ENCODE measurements at regions not wholly inside any gene's neighbourhood (a gene's known extent, or its start where the extent isn't known, plus 50 kb on each side); places are given as distances from the start of the nearest gene placed in this dataset.

DNA sequence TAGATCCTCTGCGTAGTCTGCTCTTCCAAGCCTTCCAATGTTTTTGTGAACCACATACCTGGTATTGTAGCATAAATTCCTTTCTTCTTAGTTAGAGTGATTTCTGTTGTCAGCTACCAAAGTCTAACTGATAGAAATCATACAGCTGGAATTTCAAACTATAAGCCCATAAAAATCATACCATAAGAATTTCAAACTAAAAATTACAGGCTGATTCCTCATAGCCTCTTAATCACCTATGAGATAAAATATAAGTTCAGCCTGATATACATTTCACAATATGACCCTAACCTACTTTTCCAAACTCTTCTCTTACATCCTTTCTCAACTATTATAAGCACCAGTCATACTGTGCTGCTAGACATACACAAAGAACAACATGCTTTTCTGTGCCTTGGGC lies 64.8 kb downstream of the PTHLH start:
- DNase-seq (ENCODE audit: low read depth in 2 of 2): peak; percentile 20 to 23

DNA sequence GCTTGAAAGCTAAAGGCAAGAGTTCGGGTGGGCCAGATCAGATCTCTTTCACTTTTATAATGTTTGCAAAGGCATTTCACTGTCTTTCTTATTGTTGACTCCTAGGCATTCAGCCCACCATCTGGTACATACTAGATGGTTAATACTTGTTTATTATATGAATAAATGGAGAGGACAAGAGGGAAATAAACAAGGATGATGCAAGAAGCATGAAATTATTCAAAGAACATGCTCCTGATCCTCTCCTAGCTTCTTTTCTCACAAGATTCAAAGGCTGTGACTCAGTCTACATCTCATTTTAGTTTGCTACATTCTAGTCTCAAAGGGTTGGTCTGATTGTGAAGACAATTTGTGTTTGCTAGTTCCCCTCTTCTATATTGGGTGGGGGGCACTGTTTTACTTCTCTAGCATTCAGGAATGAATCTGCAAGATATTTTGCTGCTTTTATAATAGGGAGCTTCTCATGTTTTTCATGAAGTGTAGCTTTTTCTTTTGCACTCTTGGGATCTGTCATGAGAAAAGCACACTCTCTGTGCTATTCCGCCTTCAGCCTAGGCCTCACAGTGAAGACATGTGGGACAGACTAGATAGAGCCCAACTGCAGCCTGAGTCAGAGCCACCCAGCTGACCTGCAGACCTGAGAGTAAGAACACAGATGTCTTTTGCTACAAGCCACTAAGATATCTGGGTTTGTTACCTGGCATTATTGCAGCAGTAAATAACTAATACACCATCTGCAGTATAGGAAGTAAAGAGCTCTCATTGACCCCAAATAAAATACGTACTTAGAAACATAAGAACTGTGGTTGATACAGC lies 65.7 kb downstream of the PTHLH start:
- DNase-seq (ENCODE audit: low read depth in 2 of 2): no peak

GRCh38 chr12:27906127-27906500 lies 66.4 kb downstream of the PTHLH start:
- no peak for DNase-seq (ENCODE audit: low read depth in 2 of 2)

GRCh38 chr12:27905285-27906126 lies 67.0 kb downstream of the PTHLH start:
- no peak for DNase-seq (ENCODE audit: low read depth in 2 of 2)

DNA sequence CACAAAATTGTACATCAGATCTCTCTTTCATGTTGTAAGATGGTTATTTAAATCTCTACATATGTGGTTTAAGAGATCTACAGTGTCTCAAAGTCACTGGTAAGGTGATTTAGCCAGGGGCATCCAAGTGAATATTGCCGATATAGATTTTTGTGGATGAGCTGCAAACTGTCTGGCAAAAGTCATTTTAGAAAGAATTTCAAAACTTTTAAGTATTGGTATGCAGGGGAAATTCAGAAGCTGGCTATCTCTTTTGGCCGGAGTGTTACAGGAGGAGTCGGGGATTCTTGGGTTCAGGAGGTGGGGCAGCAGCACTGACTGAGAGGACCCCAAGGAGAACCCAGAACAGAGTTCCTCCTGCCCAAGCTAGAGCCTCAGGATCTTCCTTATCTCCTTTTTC lies 69.9 kb downstream of the PTHLH start:
- no peak for DNase-seq (ENCODE audit: low read depth in 2 of 2)

DNA sequence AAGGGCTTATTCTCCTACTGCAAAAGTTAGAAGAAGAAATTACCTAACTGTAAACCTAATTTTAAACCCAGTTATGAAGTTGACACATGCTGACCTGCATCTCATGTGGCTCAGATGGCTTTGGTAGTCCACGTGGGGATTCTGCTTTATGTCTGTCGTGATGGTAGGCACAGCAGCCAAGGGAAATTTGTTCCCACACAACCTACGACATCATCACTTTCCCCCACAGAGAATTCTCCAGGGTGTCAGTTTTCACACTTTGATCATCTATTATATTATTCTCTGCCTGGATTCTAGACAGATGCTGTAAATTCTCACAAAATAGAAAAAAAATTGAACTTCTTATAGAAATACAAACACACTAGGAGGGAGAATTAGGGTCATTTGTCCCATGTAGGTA lies 70.6 kb downstream of the PTHLH start:
- no peak for DNase-seq (ENCODE audit: low read depth in 2 of 2)

GRCh38 chr12:27900920-27901879 lies 71.3 kb downstream of the PTHLH start:
- DNase-seq (ENCODE audit: low read depth in 2 of 2): no peak

- peak; percentile 95 for DNase-seq (ENCODE audit: low read depth in 2 of 2)
Measured at GRCh38 chr12:27899151-27899661, 73.3 kb downstream of the PTHLH start.

- DNase-seq (ENCODE audit: low read depth in 2 of 2): no peak
Measured at GRCh38 chr12:27898022-27898421, 74.5 kb downstream of the PTHLH start.

- no peak for DNase-seq (ENCODE audit: low read depth in 2 of 2)
Measured at GRCh38 chr12:27896419-27896990, 76.0 kb downstream of the PTHLH start.

DNA sequence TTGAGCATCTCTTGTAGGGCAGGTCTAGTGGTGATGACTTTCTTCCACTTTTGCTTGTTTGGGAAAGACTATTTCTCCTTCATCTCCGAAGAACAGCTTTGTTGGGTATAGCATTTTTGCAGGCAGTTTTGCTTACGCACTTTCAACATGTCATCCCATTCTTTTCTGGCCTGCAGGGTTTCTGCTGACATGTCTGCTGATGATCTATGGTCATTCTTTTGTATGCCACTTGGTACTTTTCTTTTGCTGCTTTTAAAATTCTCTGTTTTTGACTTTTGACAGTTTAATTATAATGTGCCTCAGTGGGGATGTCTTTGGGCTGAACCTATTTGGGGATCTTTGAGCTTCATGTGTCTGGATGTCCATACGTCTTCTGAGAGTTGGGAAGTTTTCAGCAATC lies 78.2 kb downstream of the PTHLH start:
- DNase-seq (ENCODE audit: low read depth in 2 of 2): no peak

GRCh38 chr12:27879708-27880107 lies 92.8 kb downstream of the PTHLH start:
- no peak for DNase-seq (ENCODE audit: low read depth in 2 of 2)

- DNase-seq (ENCODE audit: low read depth in 2 of 2): no peak
Measured at GRCh38 chr12:27875677-27876076, 95.6 kb upstream of the MANSC4 start.

- DNase-seq (ENCODE audit: low read depth in 2 of 2): no peak
Measured at GRCh38 chr12:27873010-27873409, 93.0 kb upstream of the MANSC4 start.

GRCh38 chr12:27871946-27872345 lies 91.9 kb upstream of the MANSC4 start:
- DNase-seq (ENCODE audit: low read depth in 2 of 2): no peak

DNA sequence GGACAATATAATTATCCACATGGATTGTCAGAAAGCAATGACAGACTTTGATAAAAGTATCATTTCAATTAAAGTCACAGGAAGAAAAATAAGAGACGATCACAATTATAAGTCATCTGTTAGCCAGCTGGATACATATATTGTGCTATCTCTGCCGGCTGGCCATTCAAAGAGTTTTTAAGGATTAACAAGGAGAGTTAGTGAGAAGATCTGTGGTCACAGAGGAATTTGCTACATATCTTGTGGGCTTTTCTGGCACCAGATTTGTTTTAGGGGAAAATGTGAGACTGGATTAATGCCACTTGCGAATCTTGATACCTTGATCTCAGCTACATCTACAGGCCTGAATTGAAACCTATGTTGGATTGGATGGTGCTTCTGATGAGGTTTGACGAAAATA lies 90.9 kb upstream of the MANSC4 start:
- DNase-seq (ENCODE audit: low read depth in 2 of 2): peak; percentile 90 to 92

- no peak for DNase-seq (ENCODE audit: low read depth in 2 of 2)
Measured at GRCh38 chr12:27869567-27869966, 89.5 kb upstream of the MANSC4 start.

- DNase-seq (ENCODE audit: low read depth in 2 of 2): peak; percentile 98
Measured at GRCh38 chr12:27868139-27868538, 88.1 kb upstream of the MANSC4 start.

- DNase-seq (ENCODE audit: low read depth in 2 of 2): no peak
Measured at GRCh38 chr12:27866373-27867101, 86.5 kb upstream of the MANSC4 start.

GRCh38 chr12:27865421-27865820 lies 85.4 kb upstream of the MANSC4 start:
- DNase-seq (ENCODE audit: low read depth in 2 of 2): peak; percentile 66 to 72

GRCh38 chr12:27864521-27864920 lies 84.5 kb upstream of the MANSC4 start:
- no peak for DNase-seq (ENCODE audit: low read depth in 2 of 2)

Data from fibroblast of skin of left quadriceps (primary cell).